Cardiac fibroblast (primary cell): ENCODE measurements at regions not wholly inside any gene's neighbourhood (a gene's known extent, or its start where the extent isn't known, plus 50 kb on each side); places are given as distances from the start of the nearest gene placed in this dataset.
"Not testable (repeated sequence)": the region's sequence is repeated elsewhere in the genome, so short reads cannot be mapped to it uniquely, and the experiment has no call there.

Experiments
- DNase-seq, 2 donors: peaks; one replicate each; pipeline versions ENCODE4 v3.0.0 to v3.0.0-alpha.2; 2010; ENCODE audit warnings: low read depth in 2 of 2
- H3K4me3 ChIP-seq, 2 donors: replicated peaks in 1 of 2; 1 replicate in 1 of 2; 2 replicates in 1 of 2; pipeline ENCODE4 v1.5.1; 2011; ENCODE audit warnings: low read depth in 2 of 2, low read length in 2 of 2, mild to moderate bottlenecking in 2 of 2, moderate library complexity in 1 of 2
- CTCF ChIP-seq: IDR thresholded peaks from one replicate; pipeline ENCODE4 v1.5.1; 2011; ENCODE audit warnings: low read depth, mild to moderate bottlenecking, low read length, inconsistent platforms

GRCh38 chr12:18823461-18823860 lies 85.5 kb downstream of the CAPZA3 start:
- TF ChIP-seq CTCF, result no peak
- no peak for DNase-seq
- H3K4me3 ChIP-seq, result no peak overlapping the region

GRCh38 chr12:18824287-18824686 lies 86.4 kb downstream of the CAPZA3 start:
- no peak for TF ChIP-seq CTCF
- H3K4me3 ChIP-seq, result no peak overlapping the region
- DNase-seq, result no peak

GRCh38 chr12:18825138-18825537 lies 87.2 kb downstream of the CAPZA3 start:
- no peak for TF ChIP-seq CTCF

GRCh38 chr12:18827913-18828312 lies 90.0 kb downstream of the CAPZA3 start:
- TF ChIP-seq CTCF, result no peak
- no peak for DNase-seq

More at GRCh38 chr12:18825138-18825537, 87.2 kb downstream of the CAPZA3 start:
- no peak overlapping the region for H3K4me3 ChIP-seq
- DNase-seq, result no peak

GRCh38 chr12:18828483-18828882 lies 90.6 kb downstream of the CAPZA3 start:
- TF ChIP-seq CTCF, result no peak
- no peak for DNase-seq
- H3K4me3 ChIP-seq, result no peak overlapping the region

More at GRCh38 chr12:18827913-18828312, 90.0 kb downstream of the CAPZA3 start:
- H3K4me3 ChIP-seq, result no peak overlapping the region

GRCh38 chr12:18828987-18829386 lies 91.1 kb downstream of the CAPZA3 start:
- H3K4me3 ChIP-seq, result no peak overlapping the region
- no peak for TF ChIP-seq CTCF
- no peak for DNase-seq

GRCh38 chr12:18832932-18833331 lies 95.0 kb downstream of the CAPZA3 start:
- not testable (repeated sequence) for DNase-seq, H3K4me3 ChIP-seq
